Renal cortical epithelial cell (primary cell): ENCODE measurements at regions not wholly inside any gene's neighbourhood (a gene's known extent, or its start where the extent isn't known, plus 50 kb on each side); places are given as distances from the start of the nearest gene placed in this dataset.

ENCODE experiments used
- DNase-seq: peaks from one replicate; pipeline ENCODE4 v3.0.0-alpha.2; 2011; ENCODE audit warnings: low read depth

DNA sequence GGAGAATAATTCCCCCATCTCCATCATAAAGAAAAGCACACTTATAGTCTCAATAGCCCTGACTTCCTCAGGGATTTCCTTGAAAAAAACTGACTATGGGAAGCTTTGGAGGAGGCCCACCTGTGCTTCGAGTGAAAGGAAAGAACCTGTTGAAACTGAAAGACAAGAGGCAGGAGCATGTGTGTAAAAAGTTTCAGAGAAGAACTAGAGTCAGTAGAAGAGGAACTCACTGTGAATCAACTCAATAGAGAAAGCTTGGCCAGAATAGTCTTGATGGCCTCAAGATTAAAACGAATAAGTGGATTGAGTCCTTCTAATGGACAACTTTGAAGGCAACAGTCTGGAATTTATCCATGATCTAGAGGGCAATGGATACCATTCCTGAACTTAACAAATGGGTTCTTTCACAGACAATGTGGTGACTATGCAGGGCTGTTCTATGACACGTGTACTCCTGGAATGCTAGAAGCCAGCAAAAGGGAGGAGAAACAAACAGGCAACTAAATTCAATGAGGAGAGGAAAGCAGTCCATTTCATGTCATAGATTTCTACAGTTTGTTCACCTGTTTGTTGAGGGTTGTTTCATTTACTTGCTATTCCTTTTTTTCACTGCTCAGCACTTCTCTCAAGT lies 442.3 kb downstream of the GRB14 start:
- DNase-seq, result peak; percentile 63

DNA sequence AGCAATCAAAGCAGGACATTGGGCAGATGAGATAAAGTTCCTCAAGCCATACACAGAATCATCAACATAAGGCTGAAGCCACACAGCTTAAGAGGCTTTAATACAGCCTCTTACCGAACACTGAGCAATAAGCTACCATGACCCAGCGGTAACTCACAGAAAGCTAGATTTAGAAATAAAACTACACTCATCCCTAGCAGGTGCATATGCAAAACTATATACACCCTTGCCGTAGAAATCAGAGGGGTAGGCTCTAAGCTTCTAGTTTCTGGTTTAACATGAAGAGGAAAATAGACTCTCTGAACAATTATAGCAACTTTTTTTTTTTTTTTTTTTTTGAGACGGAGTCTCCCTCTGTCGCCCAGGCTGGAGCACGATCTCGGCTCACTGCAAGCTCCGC lies 428.8 kb upstream of the FIGN start:
- DNase-seq, result no peak

DNA sequence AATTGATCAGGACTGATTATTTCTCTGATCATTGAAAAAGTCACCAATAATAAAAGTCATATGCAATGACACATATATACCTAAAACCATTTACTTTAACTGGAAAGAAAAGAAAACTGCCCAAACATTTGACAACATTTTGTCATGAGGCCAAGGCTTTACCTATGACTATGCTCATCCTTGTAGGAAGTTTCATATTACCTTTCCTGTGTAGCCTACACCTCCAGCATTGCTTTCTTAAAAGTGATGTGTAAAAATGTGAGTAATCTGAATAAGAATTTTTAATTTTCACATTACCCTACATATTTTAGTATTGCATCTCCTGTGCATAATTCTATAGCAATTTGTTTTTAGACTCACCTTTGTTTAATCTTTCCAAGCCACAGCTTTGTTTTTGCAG lies 419.8 kb upstream of the FIGN start:
- DNase-seq, result no peak

DNA sequence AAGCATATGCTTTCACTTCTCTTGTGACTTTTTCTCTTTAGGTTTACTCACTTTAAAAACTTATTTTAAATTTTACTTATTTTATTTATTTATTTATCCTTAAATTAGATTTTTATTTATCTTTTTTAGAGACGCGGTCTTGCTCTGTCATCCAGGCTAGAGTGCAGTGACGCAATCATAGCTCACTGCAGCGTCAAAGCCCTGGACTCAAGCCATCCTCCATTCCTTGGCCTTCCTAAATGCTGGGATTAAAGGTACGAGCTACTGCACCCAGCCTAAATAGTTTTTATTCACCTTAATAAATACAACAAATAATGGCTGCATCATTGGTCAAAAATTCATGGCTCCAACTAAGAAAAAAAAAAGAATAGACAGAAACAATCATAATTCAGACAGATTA lies 415.7 kb upstream of the FIGN start:
- no peak for DNase-seq

DNA sequence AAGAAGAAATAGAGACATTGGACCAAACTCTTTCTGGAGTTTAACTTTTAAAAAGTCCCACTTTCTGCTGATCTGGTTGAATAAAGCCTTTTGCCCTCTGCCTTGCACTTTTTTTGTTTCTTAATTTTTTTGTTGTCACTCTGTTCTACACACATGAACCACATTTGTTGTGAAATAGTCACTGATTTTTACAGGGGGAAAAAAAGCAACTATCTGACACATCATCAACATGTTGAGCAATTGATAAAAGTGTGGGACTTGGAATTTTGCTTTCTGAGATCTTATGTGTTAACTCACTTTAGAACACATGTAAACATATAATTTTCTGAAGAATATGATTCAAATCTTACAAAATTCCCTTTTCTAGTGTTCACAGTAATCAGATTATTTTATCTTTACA lies 414.8 kb upstream of the FIGN start:
- peak; percentile 53 for DNase-seq

DNA sequence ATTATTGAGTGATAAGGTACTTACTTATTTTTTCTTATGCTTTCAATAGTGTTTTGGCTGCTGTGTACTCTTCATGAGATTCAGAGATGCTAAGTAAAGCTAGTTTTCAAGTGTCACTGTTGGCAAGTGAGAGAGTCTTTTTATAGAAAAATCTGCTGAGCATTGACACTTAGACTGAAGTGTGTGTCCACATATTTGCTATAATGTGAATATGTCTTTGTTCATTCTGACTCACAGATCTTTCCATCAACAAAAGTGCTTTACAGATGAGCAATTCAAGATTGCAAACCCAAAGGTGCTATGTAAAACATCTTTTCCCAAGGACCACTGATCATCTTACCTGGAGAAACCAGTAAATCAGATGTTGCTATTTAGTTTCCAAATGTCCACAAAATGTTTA lies 410.6 kb upstream of the FIGN start:
- DNase-seq, result no peak

DNA sequence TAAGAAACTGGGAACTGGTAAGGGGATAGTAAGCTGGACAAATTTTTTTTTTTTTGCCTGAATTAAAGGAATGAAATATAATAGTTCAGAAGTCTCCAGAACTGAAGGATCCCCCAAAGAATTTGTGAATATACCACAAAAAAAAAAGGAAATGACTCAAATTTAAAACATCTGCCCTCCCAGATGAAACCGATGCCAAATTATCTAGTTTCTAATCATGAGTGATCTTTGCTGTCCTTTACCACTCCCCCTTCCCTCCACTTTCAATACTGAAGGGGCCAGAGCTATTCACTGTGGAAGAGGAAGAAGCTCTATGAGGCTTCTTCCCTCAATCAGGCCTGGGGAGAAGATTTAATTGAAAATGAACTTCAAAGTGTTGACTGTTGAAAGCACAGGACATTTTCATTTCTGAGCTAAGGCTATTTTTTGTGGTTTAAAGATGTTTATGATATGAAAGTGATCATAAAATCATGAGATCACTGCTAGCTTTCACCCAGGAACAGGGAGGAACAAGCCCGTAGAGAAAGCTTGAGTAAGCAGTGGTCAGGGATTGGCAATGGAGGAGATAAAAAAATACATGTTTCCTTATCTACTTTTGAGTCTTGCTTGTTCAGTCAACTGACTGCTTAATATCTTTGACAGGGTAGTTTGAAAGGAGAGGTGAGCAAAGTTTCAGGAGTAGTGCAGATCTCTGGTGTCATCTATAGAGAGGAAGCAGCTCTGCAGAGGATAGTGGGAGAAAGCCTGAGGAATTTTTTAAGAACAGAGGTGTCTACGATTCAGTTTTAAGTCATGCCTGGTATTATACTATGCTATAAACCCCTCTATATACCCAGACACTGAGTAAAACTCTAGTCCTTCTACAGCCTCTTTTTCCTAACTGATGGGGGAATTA lies 409.5 kb upstream of the FIGN start:
- DNase-seq, result no peak

DNA sequence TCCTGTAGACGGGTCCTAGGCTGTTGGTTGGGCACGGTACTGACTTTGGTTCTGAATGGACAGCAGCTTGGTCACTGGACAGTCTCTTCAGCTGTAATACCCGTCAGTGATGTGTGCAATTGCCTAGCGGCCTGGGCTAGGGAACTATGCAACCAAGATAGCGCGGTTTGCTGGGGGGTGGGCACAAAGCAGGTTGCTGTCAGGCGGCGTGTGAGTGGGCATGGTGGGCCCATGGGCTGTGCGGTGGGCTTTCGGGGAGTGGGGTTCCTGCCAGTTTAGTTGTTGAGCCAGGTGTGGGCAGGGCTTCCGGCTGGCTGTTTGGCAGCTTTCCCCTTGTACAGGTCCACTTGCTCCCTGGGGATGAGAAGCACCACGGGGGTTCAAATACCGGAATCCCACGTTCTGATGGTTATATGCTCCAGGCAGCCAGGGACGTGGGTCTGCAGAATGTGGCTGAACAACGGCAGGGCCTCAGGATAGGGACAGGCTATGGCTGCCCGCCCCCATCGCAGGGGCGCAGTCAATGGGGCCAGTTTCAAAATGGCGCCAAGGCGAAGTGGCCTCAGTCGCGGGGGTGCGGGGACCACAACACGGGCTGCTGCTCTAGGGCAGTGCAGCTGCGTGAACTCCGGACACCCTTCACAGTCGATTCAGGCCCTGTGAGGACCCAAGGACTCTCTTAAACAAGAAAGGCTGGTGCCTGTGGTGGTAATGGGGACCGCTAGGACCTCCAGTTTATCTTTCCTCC lies 407.5 kb upstream of the FIGN start:
- DNase-seq, result no peak

DNA sequence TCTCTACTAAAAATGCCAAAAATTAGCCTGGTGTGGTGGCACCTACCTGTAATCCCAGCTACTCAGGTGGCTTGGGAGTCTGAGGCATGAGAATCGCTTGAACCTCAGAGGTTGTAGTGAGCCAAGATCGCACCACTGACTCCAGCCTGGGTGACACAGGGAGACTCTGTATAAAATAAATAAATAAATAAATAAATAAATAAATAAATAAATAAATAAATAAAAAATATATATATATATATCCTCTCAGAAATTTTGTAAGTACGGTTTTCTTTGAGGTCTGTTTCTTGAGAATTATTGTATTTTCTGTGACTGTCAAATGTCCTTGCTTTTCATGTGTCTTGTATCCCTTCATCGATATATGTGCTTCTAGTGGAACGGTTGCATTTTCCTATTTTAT lies 406.9 kb upstream of the FIGN start:
- DNase-seq, result no peak

DNA sequence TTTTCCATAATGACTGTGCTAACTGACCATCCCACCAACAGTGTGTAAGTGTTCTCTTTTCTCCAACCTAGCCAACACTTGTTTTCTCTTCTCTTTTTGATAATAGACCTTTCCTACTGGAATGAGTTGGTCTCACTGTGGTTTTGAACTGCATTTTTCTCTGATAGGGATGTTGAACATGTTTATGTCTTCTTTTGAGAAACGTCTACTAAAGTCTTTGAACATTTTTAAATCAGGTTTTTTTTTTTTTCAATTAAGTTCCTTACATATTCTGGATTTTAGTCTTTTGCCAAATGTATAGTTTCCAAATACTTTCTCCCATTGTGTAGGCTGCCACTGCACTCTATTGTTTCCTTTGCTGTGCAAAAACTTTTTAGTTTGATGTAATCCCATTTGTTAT lies 405.5 kb upstream of the FIGN start:
- DNase-seq, result no peak

DNA sequence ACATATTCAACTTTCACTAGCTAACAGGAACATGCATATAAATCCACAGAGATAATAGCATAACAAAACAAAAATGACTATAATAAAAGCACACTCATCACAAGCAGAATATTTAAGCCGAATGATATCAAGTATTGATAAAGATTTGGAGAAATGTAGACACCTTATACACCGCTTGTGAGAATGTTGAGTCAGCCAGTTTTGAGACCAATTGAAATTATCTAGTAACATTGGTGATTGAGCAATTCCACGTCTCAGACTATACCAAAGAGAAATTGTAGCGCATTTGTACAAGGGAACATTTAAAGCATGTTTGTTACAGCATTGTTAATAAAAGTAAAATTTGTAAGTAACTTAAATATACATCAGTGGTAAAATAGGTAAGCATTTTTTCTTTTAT lies 402.9 kb upstream of the FIGN start:
- no peak for DNase-seq

DNA sequence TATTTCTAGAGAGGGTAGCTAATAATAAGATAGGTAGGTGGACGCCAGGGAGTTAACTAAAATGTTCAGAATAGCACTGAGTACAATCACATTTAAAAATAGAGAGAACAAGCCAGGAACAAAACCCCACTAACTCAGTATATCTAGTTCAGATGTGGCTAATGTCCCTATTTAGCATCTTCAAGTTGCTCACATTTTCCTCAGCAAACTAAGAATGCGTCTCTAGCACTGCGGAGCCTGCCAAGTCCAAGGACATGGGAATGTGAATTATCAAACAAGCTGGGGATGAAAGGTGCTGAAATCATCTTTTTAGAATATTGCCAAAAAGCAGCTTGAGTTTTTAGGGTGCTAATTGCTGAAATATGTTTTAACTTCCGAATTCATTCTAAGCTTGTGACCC lies 398.5 kb upstream of the FIGN start:
- DNase-seq, result no peak

DNA sequence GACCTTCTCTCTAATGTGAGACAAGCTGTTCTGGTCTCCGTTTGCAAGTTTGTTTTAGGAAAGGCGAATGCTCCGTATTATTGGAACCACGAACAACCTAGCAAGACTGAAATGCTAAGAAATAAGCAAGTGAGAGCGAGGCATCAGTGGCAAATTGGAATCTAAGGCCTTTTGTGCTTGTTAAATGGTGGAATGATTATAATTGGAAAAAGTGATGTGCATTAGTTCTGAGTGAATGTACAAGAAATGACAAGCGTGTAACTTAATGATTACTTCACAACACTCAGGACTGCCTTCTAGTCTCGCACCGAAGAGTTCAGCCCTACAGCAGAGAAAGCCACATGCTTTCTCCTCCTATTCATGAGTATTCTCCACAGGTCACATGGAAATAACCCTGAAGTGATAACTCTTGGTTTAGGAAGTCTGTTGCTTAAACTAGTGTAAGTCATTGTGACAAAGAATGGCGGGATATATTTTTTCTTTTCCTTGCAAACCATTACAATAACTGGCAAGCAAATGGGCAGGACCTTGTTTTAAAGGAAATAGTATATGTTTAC lies 392.2 kb upstream of the FIGN start:
- no peak for DNase-seq

DNA sequence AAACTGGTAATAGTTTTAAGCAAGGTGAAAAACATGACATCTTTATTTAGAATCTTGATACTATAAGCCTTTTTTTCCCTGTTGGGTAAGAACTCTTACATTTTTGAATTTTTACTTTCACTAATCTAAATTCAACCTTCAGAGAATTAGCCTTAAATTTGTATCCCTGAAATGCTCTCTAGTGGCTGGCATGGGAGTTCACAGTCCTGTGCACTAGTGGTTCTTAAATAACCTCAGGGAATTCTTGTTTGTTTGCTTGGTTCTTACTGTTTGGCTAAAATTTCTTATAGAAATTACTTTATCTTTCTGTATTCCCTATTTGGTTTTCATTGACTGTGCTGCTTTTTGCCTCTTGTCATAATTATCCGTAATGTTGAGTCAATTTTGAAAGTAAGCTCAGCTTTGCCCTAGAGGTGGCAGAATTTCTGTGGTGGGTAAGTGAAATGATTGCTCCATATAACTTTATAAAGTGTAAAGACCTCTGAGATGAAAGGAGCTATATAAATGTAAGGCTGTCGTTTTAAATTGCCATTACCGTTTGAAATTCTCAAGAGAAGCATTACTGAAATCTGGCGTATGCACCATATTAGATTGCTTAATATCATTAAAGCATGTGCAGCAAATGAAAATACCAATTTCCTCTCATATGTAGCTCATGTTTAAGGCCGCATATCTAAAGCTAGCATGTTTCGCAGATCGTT lies 391.3 kb upstream of the FIGN start:
- DNase-seq, result peak; percentile 51

DNA sequence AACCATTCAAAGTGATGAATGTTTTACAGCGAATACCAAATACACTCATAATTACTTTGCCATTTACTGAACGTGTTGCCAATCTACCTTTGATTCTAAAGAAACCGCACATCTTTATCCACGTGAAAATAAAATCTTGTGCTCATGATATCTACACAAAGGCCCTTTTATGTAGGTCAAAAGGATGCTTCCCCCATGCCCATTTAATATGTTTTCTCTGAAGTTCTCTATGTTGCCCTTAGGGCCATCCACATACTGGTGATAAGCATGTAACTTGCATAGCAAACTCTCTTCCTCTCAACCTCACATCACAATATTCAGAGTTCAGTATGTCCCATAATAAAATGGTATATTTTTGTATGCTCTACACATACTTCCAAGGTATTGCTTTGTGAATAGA lies 380.0 kb upstream of the FIGN start:
- no peak for DNase-seq

DNA sequence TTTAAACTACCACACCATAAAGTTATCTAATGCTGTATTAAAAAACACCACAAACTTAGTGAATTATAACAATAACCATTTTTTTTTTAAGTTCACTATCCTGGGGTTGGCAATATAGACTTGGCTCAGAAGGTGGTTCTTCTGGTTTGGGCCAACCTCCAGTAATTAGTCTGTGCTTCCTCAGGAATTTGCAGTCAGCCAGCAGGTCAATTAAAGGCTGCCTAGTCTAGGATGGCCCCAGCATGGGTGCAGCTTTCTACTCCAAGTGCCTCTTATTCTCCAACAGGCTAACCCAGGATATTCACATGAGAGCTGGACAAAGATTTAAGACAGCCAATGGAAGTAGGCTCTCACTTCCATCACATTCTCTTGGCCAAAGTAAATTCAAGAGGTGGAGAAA lies 379.1 kb upstream of the FIGN start:
- DNase-seq, result peak; percentile 6

DNA sequence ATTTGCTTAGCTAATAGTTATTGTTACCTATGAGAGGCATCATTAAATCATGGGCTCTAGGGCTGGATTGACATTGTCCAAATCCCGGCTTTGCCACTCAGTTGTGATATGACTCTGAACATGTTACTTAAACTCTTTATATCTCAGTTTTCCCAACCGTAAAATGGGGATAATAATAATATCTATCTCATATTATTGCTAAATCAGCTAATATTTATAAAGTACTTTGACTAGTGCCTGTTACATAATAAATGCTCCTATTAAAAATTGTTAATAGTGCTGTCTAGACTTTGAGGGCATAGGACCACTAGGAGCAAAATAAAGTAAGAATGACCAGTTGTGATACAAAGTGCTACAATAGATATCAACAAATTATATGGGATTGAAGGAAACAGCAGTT lies 376.3 kb upstream of the FIGN start:
- DNase-seq, result no peak

DNA sequence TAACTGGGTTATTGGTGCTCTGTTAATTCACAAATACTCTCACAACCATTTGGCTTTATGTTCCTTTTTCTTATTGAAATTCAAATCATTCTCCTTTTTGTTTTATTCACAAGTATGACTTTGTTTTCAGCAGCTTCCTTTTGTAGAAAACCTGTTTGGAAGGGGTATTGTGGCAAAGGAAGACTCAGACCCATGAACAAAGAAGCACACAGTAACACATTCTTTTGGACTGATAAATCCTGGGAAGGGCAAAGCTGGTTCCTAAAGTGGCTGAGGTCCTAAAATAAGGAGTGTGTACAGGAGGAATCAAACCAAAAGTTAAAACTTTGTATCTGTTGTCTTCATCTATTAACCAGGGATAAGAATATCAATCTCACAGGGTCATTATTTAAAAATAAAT lies 374.7 kb upstream of the FIGN start:
- no peak for DNase-seq

DNA sequence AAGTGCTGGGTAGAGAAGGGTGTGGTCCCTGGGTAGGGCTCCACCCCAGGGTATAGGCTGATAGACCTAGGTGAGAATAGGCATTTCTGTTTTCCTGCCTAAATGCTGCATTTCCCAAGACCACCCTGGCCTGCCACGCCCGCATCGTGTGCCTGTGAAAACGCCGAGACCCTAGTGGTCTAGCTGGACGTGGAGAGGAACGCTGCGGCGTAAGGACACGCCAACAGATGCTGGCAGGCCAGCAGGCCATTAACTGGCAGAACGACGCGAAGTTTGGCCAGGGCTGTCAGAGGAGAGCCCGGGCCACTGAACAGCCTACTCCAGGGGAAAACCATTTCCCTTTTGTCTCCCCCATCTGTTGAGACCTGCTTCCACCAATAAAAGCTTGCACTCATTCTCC lies 373.2 kb upstream of the FIGN start:
- DNase-seq, result no peak

DNA sequence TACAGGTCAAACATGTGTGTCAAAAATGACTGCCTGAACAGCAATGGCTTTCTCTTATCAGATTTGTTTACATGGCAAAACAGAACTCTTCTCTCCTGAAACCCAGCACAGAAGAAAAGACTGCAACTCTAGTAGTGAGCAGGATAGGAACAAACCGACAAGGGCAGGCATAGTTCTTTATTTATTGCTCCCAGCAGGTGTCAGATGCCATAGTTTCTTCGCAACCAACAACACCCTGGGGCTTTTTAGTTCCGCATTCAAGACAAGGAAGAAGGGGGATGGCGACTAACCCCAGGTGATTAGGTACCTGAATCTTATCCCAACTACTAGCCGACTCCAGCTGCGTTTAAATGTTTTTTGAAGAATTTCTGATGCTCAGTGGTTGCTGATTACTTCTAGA lies 367.5 kb upstream of the FIGN start:
- no peak for DNase-seq

DNA sequence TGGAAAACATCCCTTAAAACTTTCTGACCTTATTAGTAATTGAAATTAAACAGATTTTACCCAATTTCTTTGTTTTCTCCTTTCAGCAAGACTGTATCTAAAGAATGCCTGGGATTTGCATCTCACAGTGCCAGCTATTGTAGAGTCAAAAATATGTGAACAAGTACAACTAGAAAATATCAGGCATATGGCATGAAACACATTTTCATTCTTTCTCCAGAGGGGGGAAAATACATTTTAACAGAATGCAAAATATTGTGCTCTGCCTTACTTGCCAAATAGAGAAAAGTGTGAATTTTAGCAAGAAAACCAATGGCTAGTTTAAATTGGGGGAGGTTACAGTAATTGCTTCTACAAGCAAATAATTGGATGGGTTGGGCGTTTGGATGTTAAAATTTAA lies 366.6 kb upstream of the FIGN start:
- no peak for DNase-seq

DNA sequence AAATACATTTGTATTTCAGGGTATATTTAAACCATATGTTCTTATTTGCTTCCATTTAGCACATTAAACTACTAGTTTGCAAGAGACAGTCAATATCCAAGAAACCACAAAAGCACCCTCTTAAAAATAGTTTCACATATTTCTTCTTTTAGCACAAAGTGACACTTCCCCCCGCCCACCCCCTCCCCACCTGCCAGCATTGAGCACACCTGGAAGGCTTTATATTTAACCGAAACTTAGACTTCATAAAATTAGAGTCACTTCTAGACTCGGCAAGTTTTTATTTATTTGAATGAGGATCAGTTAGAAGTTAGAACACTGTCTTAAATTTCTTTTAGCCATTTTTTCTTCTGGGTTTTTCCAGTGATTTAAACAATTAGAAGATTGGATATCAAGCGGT lies 355.9 kb upstream of the FIGN start:
- DNase-seq, result no peak
